Activated CD8-positive, alpha-beta memory T cell treated with anti-CD3 and anti-CD28 coated beads, Interleukin-2, amount 10 ng/mL, durations not matched to agents 7 days and 5 days (primary cell): ENCODE measurements at regions not wholly inside any gene's neighbourhood (a gene's known extent, or its start where the extent isn't known, plus 50 kb on each side); places are given as distances from the start of the nearest gene placed in this dataset.

ENCODE experiments used
- ATAC-seq: fragments of 150-1000 bp; cut with Tn5 transposase; one replicate; pipeline ENCODE4 v1.10.0; 2021; ENCODE audit warnings: moderate library complexity
- CTCF ChIA-PET: fragments of 350-600 bp; sonication (Branson Sonifier 250); formaldehyde crosslinking; loops from one replicate; lab custom pipeline; 2021; ENCODE audit warnings: antibody characterized with exemption; lab: Charles Lee
- DNase-seq: peaks from one replicate; pipeline ENCODE4 v3.0.0-alpha.2; 2020
- H3K27ac Mint-ChIP-seq: one replicate; pipeline ENCODE4 v1.8.0; 2021; ENCODE audit warnings: mild to moderate bottlenecking, mixed read lengths
- H3K27me3 Mint-ChIP-seq: one replicate; pipeline ENCODE4 v1.8.0; 2021; ENCODE audit warnings: mixed read lengths
- H3K36me3 Mint-ChIP-seq: one replicate; pipeline ENCODE4 v1.8.0; 2021; ENCODE audit warnings: mild to moderate bottlenecking, mixed read lengths
- H3K4me1 Mint-ChIP-seq: one replicate; pipeline ENCODE4 v1.8.0; 2021; ENCODE audit warnings: mixed read lengths
- H3K4me3 Mint-ChIP-seq: one replicate; pipeline ENCODE4 v1.8.0; 2021; ENCODE audit warnings: mild to moderate bottlenecking, moderate library complexity, mixed read lengths
- H3K9me3 Mint-ChIP-seq: one replicate; pipeline ENCODE4 v1.8.0; 2022; ENCODE audit warnings: low read depth, mixed read lengths

- no peak for DNase-seq
- H3K9me3 Mint-ChIP-seq = no peaks in the 10 kb centered on the region
- H3K27ac Mint-ChIP-seq = no peak overlapping the region
- peaks cover 4% of the 10 kb centered on the region for H3K27me3 Mint-ChIP-seq
- H3K36me3 Mint-ChIP-seq = no peaks in the 10 kb centered on the region
- no peak for ATAC-seq
- H3K4me3 Mint-ChIP-seq = no peak overlapping the region
- CTCF ChIA-PET = no interaction called here
- no peaks in the 10 kb centered on the region for H3K4me1 Mint-ChIP-seq
These were observed 219.0 kb downstream of the SPTSSA start for GRCh38 chr14:34243001-34243400.

GRCh38 chr14:34241185-34241711 lies 220.8 kb downstream of the SPTSSA start:
- H3K27me3 Mint-ChIP-seq = peaks cover 6% of the 10 kb centered on the region
- CTCF ChIA-PET = no interaction called here
- H3K4me3 Mint-ChIP-seq = no peak overlapping the region
- no peak for DNase-seq
- no peak overlapping the region for H3K27ac Mint-ChIP-seq
- H3K36me3 Mint-ChIP-seq = no peaks in the 10 kb centered on the region
- ATAC-seq = no peak
- H3K9me3 Mint-ChIP-seq = no peaks in the 10 kb centered on the region
- no peaks in the 10 kb centered on the region for H3K4me1 Mint-ChIP-seq

GRCh38 chr14:34238610-34239009 lies 223.4 kb downstream of the SPTSSA start:
- DNase-seq (no peak), ATAC-seq (no peak)
- Mint-ChIP-seq H3K36me3 (no peaks in the 10 kb centered on the region), H3K4me3 (no peak overlapping the region), H3K27me3 (peaks cover 6% of the 10 kb centered on the region), H3K4me1 (no peaks in the 10 kb centered on the region), H3K27ac (no peak overlapping the region), H3K9me3 (no peaks in the 10 kb centered on the region)
- CTCF ChIA-PET = interaction anchor here (1.2 kb wide), 1 partner anchor 10 kb away, joined by 4 read pairs; no protein-coding TSS in a partner anchor

GRCh38 chr14:34237677-34238076 lies 224.4 kb downstream of the SPTSSA start:
- ATAC-seq (no peak), DNase-seq (no peak)
- Mint-ChIP-seq H3K9me3 (no peaks in the 10 kb centered on the region), H3K27ac (no peak overlapping the region), H3K4me1 (no peaks in the 10 kb centered on the region), H3K4me3 (no peak overlapping the region), H3K27me3 (peaks cover 6% of the 10 kb centered on the region), H3K36me3 (no peaks in the 10 kb centered on the region)
- CTCF ChIA-PET = interaction anchor here (1.2 kb wide), 1 partner anchor 9 kb away, joined by 4 read pairs; no protein-coding TSS in a partner anchor

GRCh38 chr14:34237081-34237480 lies 225.0 kb downstream of the SPTSSA start:
- CTCF ChIA-PET = no interaction called here
- Mint-ChIP-seq H3K36me3 (no peaks in the 10 kb centered on the region), H3K4me1 (no peaks in the 10 kb centered on the region), H3K4me3 (no peak overlapping the region), H3K9me3 (no peaks in the 10 kb centered on the region), H3K27me3 (peaks cover 6% of the 10 kb centered on the region), H3K27ac (no peak overlapping the region)
- no peak for DNase-seq
- no peak for ATAC-seq

GRCh38 chr14:34235643-34236300 lies 226.3 kb downstream of the SPTSSA start:
- no peak for ATAC-seq
- Mint-ChIP-seq H3K9me3 (no peaks in the 10 kb centered on the region), H3K27me3 (peaks cover 9% of the 10 kb centered on the region), H3K4me3 (no peak overlapping the region), H3K4me1 (no peaks in the 10 kb centered on the region), H3K27ac (no peak overlapping the region), H3K36me3 (no peaks in the 10 kb centered on the region)
- DNase-seq = no peak
- CTCF ChIA-PET = interaction anchor here (1.0 to 1.7 kb wide), 2 partner anchors 9 to 27 kb away, joined by 3 to 5 read pairs; no protein-coding TSS in a partner anchor

GRCh38 chr14:34234258-34234657 lies 227.8 kb downstream of the SPTSSA start:
- Mint-ChIP-seq H3K9me3 (no peaks in the 10 kb centered on the region), H3K4me1 (peaks cover under 1% of the 10 kb centered on the region), H3K27ac (no peak overlapping the region), H3K4me3 (no peak overlapping the region), H3K27me3 (peaks cover 4% of the 10 kb centered on the region), H3K36me3 (no peaks in the 10 kb centered on the region)
- ATAC-seq = no peak
- DNase-seq = no peak
- CTCF ChIA-PET = no interaction called here

GRCh38 chr14:34233619-34234018 lies 228.4 kb downstream of the SPTSSA start:
- H3K4me1 Mint-ChIP-seq = peaks cover 3% of the 10 kb centered on the region
- no peak overlapping the region for H3K27ac Mint-ChIP-seq
- CTCF ChIA-PET = no interaction called here
- DNase-seq (no peak), ATAC-seq (no peak)
- H3K27me3 Mint-ChIP-seq = peaks cover 4% of the 10 kb centered on the region
- no peaks in the 10 kb centered on the region for H3K36me3 Mint-ChIP-seq
- no peak overlapping the region for H3K4me3 Mint-ChIP-seq
- H3K9me3 Mint-ChIP-seq = no peaks in the 10 kb centered on the region

- Mint-ChIP-seq H3K4me1 (peaks cover 7% of the 10 kb centered on the region), H3K27me3 (peaks cover 11% of the 10 kb centered on the region), H3K9me3 (no peaks in the 10 kb centered on the region), H3K4me3 (no peak overlapping the region), H3K27ac (no peak overlapping the region), H3K36me3 (no peaks in the 10 kb centered on the region)
- CTCF ChIA-PET = no interaction called here
- ATAC-seq (no peak), DNase-seq (no peak)
These were observed 229.2 kb downstream of the SPTSSA start for GRCh38 chr14:34232790-34233189.

- no peak for ATAC-seq
- no peaks in the 10 kb centered on the region for H3K9me3 Mint-ChIP-seq
- CTCF ChIA-PET = no interaction called here
These were observed 230.4 kb downstream of the SPTSSA start for GRCh38 chr14:34231626-34232025.

GRCh38 chr14:34229140-34229539 lies 232.9 kb downstream of the SPTSSA start:
- Mint-ChIP-seq H3K27ac (no peak overlapping the region), H3K9me3 (no peaks in the 10 kb centered on the region), H3K4me3 (no peak overlapping the region), H3K4me1 (peaks cover 8% of the 10 kb centered on the region), H3K36me3 (no peaks in the 10 kb centered on the region), H3K27me3 (peaks cover 26% of the 10 kb centered on the region)
- CTCF ChIA-PET = interaction anchor here (1.3 to 2.3 kb wide), 2 partner anchors 391 to 436 kb away, joined by 5 to 11 read pairs; no protein-coding TSS in a partner anchor
- ATAC-seq (no peak), DNase-seq (no peak)

More at GRCh38 chr14:34231626-34232025, 230.4 kb downstream of the SPTSSA start:
- Mint-ChIP-seq H3K4me1 (peaks cover 8% of the 10 kb centered on the region), H3K27me3 (peaks cover 20% of the 10 kb centered on the region), H3K4me3 (no peak overlapping the region), H3K27ac (no peak overlapping the region), H3K36me3 (no peaks in the 10 kb centered on the region)
- no peak for DNase-seq

- Mint-ChIP-seq H3K36me3 (no peaks in the 10 kb centered on the region), H3K27ac (no peak overlapping the region), H3K4me3 (no peak overlapping the region), H3K4me1 (peaks cover 8% of the 10 kb centered on the region), H3K9me3 (no peaks in the 10 kb centered on the region), H3K27me3 (peaks cover 29% of the 10 kb centered on the region)
- DNase-seq (no peak), ATAC-seq (no peak)
- CTCF ChIA-PET = interaction anchor here (0.5 to 2.3 kb wide), 7 partner anchors 10 to 436 kb away, joined by 3 to 11 read pairs (median 4); no protein-coding TSS in a partner anchor
These were observed 233.4 kb downstream of the SPTSSA start for GRCh38 chr14:34228650-34228976.

- peak; percentile 65 for DNase-seq
- H3K27ac Mint-ChIP-seq = peak overlapping the region; percentile 12
- no peaks in the 10 kb centered on the region for H3K36me3 Mint-ChIP-seq
- H3K4me1 Mint-ChIP-seq = peaks cover 8% of the 10 kb centered on the region
- CTCF ChIA-PET = interaction anchor here (0.5 to 2.3 kb wide), 7 partner anchors 10 to 435 kb away, joined by 3 to 11 read pairs (median 4); no protein-coding TSS in a partner anchor
- no peak overlapping the region for H3K4me3 Mint-ChIP-seq
- H3K27me3 Mint-ChIP-seq = peaks cover 32% of the 10 kb centered on the region
- no peaks in the 10 kb centered on the region for H3K9me3 Mint-ChIP-seq
- peak; percentile 90 for ATAC-seq
These were observed 234.0 kb downstream of the SPTSSA start for GRCh38 chr14:34227834-34228649.
